HL-60 (cell line): ENCODE measurements at regions not wholly inside any gene's neighbourhood (a gene's known extent, or its start where the extent isn't known, plus 50 kb on each side); places are given as distances from the start of the nearest gene placed in this dataset.

Source experiments
- DNase-seq, 2 experiments: peaks; one replicate each; pipeline ENCODE4 v3.0.0-alpha.2; 2010 to 2020; ENCODE audit warnings: low read depth in 1 of 2, low spot score in 1 of 2
- H3K27ac ChIP-seq: fragments of 250-450 bp; sonication (Bioruptor Pico); replicated peaks from 2 replicates; pipeline ENCODE4 v1.5.1; 2020; ENCODE audit warnings: mild to moderate bottlenecking, moderate library complexity
- H3K27me3 ChIP-seq: fragments of 250-450 bp; sonication (Bioruptor Pico); 2 replicates; pipeline ENCODE4 v1.5.1; 2021; ENCODE audit warnings: mild to moderate bottlenecking, moderate library complexity; ENCODE audit not compliant: insufficient read depth, poor library complexity, severe bottlenecking
- H3K4me3 ChIP-seq: replicated peaks from 2 replicates; pipeline ENCODE4 v1.5.1; 2011; ENCODE audit warnings: mild to moderate bottlenecking, control low read depth, low read length; ENCODE audit not compliant: insufficient read depth
- GABPA ChIP-seq: IDR thresholded peaks from 2 replicates; pipeline ENCODE4 v1.6.1; 2012; ENCODE audit warnings: low read depth
- POLR2AphosphoS5 ChIP-seq: IDR thresholded peaks from 2 replicates; pipeline ENCODE4 v1.6.1; 2012; ENCODE audit warnings: low read depth
- REST ChIP-seq: IDR thresholded peaks from 2 replicates; pipeline ENCODE4 v1.6.1; 2012; ENCODE audit warnings: low read depth; ENCODE audit not compliant: insufficient replicate concordance
- SPI1 ChIP-seq: IDR thresholded peaks from 2 replicates; pipeline ENCODE4 v1.6.1; 2012; ENCODE audit warnings: low read depth, mild to moderate bottlenecking, borderline replicate concordance
- TF ChIP-seq, protein P1 (sequence below): IDR thresholded peaks from one replicate; pipeline ENCODE4 v1.5.1; 2011; ENCODE audit warnings: low read length, control low read depth, inconsistent platforms; ENCODE audit not compliant: insufficient read depth

- Histone ChIP-seq H3K27me3 (peaks cover 9% of the 10 kb centered on the region), H3K4me3 (no peak overlapping the region), H3K27ac (no peak overlapping the region)
- peak; percentile 0 to 23 for DNase-seq
- no peak for TF ChIP-seq REST
- TF ChIP-seq, protein P1, sequence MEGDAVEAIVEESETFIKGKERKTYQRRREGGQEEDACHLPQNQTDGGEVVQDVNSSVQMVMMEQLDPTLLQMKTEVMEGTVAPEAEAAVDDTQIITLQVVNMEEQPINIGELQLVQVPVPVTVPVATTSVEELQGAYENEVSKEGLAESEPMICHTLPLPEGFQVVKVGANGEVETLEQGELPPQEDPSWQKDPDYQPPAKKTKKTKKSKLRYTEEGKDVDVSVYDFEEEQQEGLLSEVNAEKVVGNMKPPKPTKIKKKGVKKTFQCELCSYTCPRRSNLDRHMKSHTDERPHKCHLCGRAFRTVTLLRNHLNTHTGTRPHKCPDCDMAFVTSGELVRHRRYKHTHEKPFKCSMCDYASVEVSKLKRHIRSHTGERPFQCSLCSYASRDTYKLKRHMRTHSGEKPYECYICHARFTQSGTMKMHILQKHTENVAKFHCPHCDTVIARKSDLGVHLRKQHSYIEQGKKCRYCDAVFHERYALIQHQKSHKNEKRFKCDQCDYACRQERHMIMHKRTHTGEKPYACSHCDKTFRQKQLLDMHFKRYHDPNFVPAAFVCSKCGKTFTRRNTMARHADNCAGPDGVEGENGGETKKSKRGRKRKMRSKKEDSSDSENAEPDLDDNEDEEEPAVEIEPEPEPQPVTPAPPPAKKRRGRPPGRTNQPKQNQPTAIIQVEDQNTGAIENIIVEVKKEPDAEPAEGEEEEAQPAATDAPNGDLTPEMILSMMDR: peak; percentile 79
- no peak for TF ChIP-seq POLR2AphosphoS5
Measured at GRCh38 chr2:94956797-94957391, 68.6 kb upstream of the MAL start.

DNA sequence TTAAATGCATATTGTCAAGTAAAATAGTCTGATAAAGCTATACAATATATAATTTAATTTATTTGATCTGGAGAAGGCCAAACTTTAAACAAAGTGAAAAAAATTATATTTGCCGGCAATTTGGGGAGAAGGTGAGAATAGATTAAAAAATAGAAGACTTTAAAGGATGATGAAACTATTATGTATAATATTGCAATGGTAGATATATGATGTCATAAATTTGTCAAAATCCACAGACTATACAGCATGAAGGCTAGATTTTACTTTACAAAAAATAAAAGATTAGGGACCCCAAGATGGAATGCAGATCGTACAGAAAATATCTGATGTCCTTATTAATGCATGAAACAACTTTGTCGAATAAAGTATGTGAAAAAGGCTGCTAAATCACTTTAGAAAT lies 67.3 kb upstream of the MAL start:
- TF ChIP-seq POLR2AphosphoS5: no peak
- no peak for TF ChIP-seq REST
- TF ChIP-seq GABPA: no peak
- TF ChIP-seq, protein P1: no peak
- TF ChIP-seq SPI1: no peak
- no peak overlapping the region for H3K4me3 ChIP-seq
- peaks cover 9% of the 10 kb centered on the region for H3K27me3 ChIP-seq
- no peak overlapping the region for H3K27ac ChIP-seq
- no peak for DNase-seq

DNA sequence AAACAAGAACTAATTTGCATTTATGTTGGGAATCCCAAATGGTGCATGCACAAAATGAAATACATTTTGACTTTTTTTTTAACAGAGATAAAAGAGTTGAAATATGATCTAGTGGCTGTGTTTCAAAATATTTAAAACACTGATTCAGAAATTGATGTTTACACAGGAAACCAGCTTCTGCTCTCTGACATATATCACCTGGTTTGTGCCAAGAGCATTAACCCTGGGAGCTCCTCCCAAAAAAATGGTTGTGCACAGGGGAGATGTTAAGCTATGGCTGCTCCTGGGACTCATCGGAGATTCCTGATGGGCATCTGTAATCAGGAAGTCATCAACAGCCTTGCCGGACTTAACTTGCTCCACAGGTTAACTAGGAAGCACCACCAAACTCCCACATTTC lies 65.2 kb upstream of the MAL start:
- no peak overlapping the region for H3K27ac ChIP-seq
- DNase-seq: no peak
- TF ChIP-seq GABPA (no peak), REST (no peak), POLR2AphosphoS5 (no peak), SPI1 (no peak)
- TF ChIP-seq, protein P1: no peak
- no peak overlapping the region for H3K4me3 ChIP-seq
- H3K27me3 ChIP-seq: peaks cover 9% of the 10 kb centered on the region
